GM12873 (cell line): ENCODE measurements at regions not wholly inside any gene's neighbourhood (a gene's known extent, or its start where the extent isn't known, plus 50 kb on each side); places are given as distances from the start of the nearest gene placed in this dataset.

Experiments used
- CTCF ChIP-seq: IDR thresholded peaks from 2 replicates; pipeline ENCODE4 v1.5.1; 2012; ENCODE audit warnings: low read depth, mild to moderate bottlenecking, moderate library complexity, low read length, control low read depth; ENCODE audit not compliant: insufficient read depth; ENCODE audit errors: missing control alignments

DNA sequence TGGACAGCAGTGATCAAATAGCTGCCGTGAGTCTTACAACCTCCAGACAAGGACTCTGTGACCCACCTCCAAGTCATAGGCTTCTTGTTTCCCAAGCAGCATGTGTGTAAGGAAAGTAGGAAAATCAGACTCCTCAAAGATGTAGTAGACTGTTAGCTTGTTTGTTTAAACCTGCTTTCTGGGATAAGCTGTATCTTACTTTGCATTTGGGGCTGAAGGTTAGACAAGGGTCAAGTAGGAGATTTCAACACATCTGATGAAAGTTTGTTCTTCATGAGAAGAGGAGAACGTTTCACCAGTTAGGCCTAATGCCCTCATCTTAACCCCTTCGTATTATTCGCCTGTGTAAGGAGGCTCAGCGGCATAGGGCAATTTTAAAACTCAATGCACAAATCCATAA lies 756.4 kb upstream of the NR2F2 start:
- no peak for TF ChIP-seq CTCF

DNA sequence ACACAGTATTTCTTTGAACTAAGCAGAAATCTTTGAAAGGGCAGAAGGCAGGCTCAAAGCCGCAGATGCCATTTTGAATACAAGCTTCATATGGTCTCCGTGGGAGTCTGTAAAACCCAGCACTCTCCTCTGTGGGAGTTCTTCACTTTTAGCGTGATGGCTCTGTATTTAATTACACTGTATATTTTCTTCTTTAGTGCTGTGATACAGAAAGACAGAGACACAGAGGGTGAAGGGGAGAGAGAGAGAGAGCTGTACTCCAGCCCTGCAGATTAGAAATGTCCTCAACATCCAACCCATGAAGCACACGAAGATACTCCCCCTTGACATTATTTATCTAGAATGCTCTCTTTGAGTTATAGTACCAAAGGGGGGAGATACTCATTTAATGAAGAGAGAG lies 752.6 kb upstream of the NR2F2 start:
- TF ChIP-seq CTCF, result no peak

- no peak for TF ChIP-seq CTCF
Observed at GRCh38 chr15:95580121-95580520, 750.4 kb upstream of the NR2F2 start.

DNA sequence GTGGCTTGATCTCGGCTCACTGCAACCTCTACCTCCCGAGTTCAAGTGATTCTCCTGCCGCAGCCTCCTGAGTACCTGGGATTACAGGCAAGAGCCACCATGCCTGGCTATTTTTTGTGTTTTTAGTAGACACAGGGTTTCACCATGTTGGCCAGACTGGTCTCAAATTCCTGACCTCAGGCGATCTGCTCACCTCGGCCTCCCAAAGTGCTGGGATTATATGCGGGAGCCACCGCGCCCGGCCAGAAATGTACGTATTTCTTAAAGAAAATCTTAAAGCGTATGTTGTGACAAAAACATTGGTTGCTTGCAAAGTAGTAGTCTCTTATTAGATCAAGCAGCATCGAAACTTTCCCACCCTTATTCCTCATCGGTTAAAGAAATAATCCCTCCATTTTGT lies 748.9 kb upstream of the NR2F2 start:
- no peak for TF ChIP-seq CTCF

DNA sequence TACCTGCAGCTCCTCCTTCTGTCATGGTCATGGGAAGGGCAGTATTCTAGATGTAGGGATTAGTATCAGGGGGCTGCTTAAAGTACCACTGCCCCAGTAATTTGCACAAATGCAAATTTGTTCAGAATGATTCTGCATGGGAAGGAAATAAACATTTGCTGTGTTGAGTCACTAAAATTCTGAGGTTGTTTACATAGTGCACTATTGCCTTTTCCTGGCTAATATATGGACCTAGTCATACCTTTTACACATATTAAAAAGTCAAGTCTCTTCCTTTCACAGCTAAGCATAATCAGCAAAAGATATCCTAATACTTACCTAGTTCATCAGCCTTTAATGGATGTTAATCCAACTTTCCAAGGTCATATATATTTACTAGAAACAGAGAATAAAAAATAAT lies 746.4 kb upstream of the NR2F2 start:
- TF ChIP-seq CTCF, result no peak

DNA sequence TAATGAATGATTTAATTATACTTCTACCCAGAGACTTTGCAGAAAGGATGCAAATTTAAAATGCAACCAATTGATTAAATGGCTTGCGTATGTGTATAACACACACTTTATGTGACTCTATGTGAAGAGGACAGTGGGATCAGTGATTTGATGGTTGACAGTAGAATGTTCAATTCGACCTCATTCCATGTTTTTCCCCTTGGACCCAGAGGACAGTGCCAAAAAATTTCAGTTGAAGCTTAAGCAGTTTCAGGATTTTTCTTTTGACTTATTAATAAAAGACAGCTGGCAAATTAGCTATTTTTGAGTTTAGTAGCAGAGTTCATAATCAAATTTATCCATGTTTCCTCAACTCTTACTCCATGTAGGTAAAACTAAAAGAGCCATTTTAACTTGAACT lies 742.4 kb upstream of the NR2F2 start:
- no peak for TF ChIP-seq CTCF

DNA sequence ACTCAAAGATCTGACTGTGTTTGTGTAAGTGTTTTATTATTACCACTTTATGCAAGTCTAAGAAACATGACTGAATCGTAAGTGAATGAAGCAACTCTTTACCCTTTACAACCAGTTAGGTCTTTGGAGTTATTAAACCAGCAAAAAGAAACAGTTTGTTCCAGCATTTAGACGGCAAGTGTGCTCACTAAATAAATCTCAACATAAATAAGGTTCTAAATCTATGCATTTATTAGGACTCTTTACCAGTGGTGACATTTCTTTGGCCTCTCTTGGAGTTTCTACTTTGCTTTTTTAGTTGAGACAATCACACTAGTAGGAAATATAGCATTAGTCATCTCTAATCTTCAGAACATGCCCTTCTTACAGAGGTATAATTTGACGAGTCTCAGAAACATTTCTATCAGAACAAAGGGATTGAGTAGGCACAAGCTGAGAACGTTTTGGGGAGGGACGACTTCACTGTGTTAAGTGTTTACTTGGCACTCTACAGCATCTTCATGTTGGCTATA lies 739.9 kb upstream of the NR2F2 start:
- no peak for TF ChIP-seq CTCF
